HG03103 (cell line): ENCODE measurements at regions not wholly inside any gene's neighbourhood (a gene's known extent, or its start where the extent isn't known, plus 50 kb on each side); places are given as distances from the start of the nearest gene placed in this dataset.

Experiments used
- ATAC-seq: cut with Tn5 transposase; IDR thresholded peaks from one replicate; pipeline ENCODE4 v1.9.1; 2021; ENCODE audit warnings: low read depth; ENCODE audit not compliant: unreplicated experiment

DNA sequence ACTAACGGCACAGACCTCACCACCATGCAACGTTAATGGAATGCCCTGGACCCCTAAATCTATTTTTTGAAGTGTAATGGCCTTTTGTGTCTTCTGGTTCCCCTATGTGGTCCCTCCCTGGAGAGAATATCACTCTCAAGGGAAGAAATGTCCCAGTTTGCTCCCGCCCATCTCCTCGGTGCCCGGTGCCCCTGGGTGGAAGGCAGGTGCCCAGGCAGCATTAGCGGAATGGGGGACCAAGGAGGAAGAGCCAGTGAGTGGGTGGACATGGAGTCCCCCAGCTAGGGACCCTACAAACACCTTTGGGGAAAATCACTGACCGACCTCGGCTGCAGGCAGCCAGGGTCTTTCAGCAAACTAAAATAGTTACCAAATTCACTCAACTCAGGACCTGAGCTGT is 212.1 kb upstream of the RTL1 start:
- ATAC-seq: no peak

DNA sequence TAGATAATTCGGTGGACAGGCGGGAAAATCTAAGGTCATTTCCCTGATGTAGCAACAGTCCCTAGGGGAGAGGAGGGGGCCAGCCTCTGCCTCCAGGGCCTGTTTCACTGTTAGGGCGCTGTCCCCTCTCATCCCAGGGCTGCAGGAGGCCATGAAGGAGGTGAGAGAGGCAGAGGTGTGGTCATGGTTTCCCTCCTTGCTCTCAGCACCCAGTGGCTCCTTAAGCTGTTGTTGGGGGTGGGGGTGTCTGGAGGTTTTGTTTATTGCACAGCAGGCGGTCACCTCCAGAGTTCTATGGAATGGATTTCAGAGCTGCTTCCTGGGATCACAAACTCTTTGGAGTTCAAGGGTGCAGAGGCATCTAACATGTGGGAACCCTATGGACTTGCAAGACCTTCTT is 212.5 kb upstream of the RTL1 start:
- no peak for ATAC-seq

- ATAC-seq: no peak
These were observed 213.1 kb upstream of the RTL1 start for GRCh38 chr14:101116486-101117130.

DNA sequence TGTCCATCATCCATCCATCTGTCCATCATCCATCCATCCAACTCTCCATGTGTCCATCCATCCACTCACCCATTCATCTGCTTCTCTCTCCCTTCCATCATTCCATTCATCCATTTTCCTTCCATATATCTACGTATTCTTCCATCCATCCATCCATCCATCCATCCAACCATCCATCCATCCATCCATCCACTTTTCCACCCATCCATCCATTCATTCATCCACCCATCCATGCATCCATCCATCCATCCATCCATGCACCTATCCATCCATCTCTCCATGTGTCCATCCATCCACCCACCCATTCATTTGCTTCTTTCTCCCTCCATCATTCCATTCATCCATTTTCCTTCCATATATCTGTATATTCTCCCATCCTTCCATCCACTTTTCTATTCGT is 214.0 kb upstream of the RTL1 start:
- ATAC-seq: no peak

- no peak for ATAC-seq
These were observed 214.7 kb upstream of the RTL1 start for GRCh38 chr14:101118233-101118632.

DNA sequence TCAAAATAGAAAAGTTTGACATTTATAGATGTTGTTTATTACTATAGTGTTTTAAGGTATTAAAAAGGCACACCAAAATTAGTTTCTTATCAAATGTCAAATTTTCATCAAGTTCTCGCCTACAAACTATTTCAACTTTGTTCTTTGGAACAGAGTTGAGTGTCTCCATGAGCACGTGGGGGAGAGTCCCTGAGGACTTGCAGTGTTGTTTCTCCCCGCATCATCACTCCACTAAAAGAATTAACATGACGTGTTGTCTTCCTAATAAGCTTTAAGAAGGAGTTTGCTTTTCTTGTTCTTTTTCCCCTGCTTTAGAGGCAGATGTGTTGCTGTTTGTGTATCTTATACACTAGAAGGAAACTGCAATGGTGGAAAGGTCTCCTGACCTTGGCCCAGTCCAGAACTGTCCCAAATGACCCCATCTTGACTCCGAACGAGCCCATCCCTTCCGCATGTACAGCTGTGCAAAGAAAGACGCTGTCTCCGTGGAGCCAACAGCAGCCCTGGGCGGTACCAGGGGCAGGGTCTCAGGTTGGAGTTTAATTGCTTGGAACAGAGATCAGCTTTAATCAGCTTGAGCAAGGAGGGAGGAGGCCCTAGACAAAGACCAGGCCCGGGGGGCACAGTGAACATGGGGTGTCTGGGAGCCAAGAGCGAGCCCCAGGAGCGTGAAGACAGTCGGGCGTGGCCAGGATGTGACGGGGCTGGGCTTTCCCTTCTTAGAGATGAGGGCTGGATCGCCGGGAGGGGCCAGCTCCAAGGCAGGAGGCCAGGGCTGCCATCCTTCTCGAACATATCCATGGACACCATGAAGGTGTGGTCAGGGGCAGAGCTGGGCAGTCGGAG is 215.4 kb upstream of the RTL1 start:
- ATAC-seq: no peak

DNA sequence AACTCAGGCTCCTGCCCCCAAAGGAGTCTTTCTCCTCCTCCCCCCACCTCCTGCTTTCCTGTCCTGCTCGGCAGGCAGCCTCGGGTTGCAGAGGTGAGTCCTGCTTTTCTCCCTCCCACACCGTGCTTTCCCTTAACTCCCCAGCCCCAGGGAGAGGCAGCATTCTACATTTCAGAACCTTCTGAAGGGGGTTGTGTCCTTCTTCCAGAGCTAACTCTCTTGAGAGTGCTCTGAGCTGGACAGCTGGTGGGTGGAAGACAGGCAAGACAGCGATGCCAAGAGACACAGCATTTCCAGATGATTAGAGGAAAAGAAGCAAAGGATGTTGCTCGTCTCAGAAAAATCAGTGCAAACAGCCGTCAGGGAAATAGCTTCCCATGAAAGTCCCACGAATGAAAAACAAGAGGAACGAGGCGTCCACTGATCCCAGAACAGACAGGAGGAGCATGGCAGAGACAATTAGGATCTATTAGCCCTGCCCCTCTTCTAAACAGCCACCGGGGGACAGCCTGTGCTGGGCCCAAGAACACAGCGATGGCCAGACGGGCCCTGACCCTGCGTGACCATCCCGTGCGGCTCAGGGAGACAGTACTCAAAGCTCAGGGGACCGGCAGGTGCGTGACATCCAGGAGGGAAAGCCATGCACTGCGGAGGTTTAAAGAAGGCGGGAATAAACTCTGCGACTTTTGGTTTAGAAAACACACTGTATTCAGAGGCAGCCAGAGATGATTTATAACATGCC is 216.5 kb upstream of the RTL1 start:
- no peak for ATAC-seq

GRCh38 chr14:101120641-101121507 is 217.4 kb upstream of the RTL1 start:
- no peak for ATAC-seq

DNA sequence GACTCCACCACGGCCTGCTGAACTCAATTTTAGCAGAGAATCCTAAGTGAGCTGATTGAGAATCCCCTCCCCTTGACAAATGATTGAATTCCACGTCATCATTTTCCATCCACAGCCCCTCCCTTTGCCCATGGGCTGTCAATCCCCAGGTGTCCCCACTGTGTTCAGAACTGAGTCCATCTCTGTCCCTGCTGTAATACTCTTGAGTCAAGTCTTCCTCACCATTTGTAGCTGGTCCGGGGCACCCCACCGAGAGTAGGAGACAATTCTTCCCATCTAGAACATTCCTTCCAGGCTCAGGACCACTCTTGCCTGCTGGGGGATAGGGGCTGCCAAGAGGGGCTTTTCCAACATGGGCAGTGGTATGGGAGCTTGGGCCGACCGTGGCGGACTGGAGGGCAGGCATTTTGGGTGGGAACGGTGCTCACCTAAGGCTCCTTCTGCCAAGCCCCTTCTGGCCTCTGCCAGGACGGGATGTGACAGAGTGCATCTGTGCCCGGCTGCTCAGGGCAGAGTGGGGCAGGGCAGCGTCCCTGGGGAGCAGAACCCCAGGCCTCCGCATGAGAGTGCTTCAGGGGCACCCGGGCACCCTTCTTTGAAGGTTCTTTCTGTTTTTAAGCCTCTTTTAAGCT is 218.1 kb upstream of the RTL1 start:
- ATAC-seq: no peak

- no peak for ATAC-seq
These were observed 219.0 kb upstream of the RTL1 start for GRCh38 chr14:101122237-101123141.

GRCh38 chr14:101123618-101124510 is 220.3 kb upstream of the RTL1 start:
- ATAC-seq: no peak

GRCh38 chr14:101124815-101125214 is 221.3 kb upstream of the RTL1 start:
- ATAC-seq: no peak

- no peak for ATAC-seq
These were observed 221.8 kb upstream of the RTL1 start for GRCh38 chr14:101125313-101125712.

GRCh38 chr14:101125719-101126651 is 222.5 kb upstream of the RTL1 start:
- no peak for ATAC-seq

DNA sequence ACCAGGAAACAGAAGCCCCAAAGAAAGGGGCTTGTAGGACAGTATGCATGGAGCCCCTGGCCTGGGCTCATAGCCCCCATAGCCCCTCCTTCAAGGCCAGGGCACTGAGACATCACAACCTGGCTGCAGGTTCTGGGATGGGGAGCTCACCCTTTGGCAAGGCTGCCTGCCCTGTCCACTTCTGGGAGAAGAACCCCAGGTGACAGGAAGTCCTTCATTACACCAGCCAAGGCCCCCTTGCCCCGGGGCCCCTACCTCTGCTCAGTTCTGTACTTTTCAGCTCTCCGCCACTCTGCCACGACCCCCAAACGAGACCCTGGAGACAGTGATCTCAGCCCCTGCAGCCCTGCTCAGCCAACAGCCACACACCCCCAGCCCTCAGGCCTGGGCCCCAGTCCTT is 223.2 kb upstream of the RTL1 start:
- no peak for ATAC-seq

- no peak for ATAC-seq
These were observed 223.7 kb upstream of the RTL1 start for GRCh38 chr14:101127224-101127623.
